ENCODE measurements at regions not wholly inside any gene's neighbourhood (a gene's known extent, or its start where the extent isn't known, plus 50 kb on each side); places are given as distances from the start of the nearest gene placed in this dataset.

GRCh38 chr11:13225038-13226001 is 52.3 kb upstream of the BMAL1 start:
- no peak for DNase-seq

- DNase-seq: no peak
Observed at GRCh38 chr11:13227676-13228255, 49.8 kb upstream of the BMAL1 start.

Data from stimulated activated CD4-positive, alpha-beta T cell treated with anti-CD3 and anti-CD28 coated beads, Interleukin-1b, Interleukin-23, amount 100 ng/mL, for 48 hours (primary cell).